Left forelimb (tissue), 1 donor: ENCODE measurements at regions not wholly inside any gene's neighbourhood (a gene's known extent, or its start where the extent isn't known, plus 50 kb on each side); places are given as distances from the start of the nearest gene placed in this dataset.

Experiments used
- DNase-seq: peaks from one replicate; pipeline ENCODE4 v3.0.0-alpha.2; 2018; ENCODE audit warnings: low spot score

- no peak for DNase-seq
These were observed 211.9 kb downstream of the HRH4 start for GRCh38 chr18:24672165-24672941.

- no peak for DNase-seq
These were observed 213.8 kb downstream of the HRH4 start for GRCh38 chr18:24674200-24674599.

GRCh38 chr18:24674605-24675004 is 214.2 kb downstream of the HRH4 start:
- no peak for DNase-seq

GRCh38 chr18:24677011-24677410 is 216.6 kb downstream of the HRH4 start:
- no peak for DNase-seq

- DNase-seq: no peak
These were observed 217.7 kb downstream of the HRH4 start for GRCh38 chr18:24678107-24678506.

GRCh38 chr18:24678626-24679025 is 218.2 kb downstream of the HRH4 start:
- no peak for DNase-seq

GRCh38 chr18:24679062-24679461 is 218.6 kb downstream of the HRH4 start:
- DNase-seq: no peak

GRCh38 chr18:24683925-24684324 is 223.5 kb downstream of the HRH4 start:
- no peak for DNase-seq

- DNase-seq: no peak
These were observed 225.0 kb downstream of the HRH4 start for GRCh38 chr18:24685254-24685959.

GRCh38 chr18:24695168-24695567 is 234.7 kb downstream of the HRH4 start:
- DNase-seq: no peak

GRCh38 chr18:24702001-24702515 is 241.6 kb downstream of the HRH4 start:
- no peak for DNase-seq

GRCh38 chr18:24703316-24703715 is 242.9 kb downstream of the HRH4 start:
- DNase-seq: no peak

- no peak for DNase-seq
These were observed 244.7 kb downstream of the HRH4 start for GRCh38 chr18:24704946-24705630.

- DNase-seq: no peak
These were observed 250.0 kb downstream of the HRH4 start for GRCh38 chr18:24710474-24710873.

GRCh38 chr18:24719791-24720190 is 259.4 kb downstream of the HRH4 start:
- no peak for DNase-seq

- no peak for DNase-seq
These were observed 261.0 kb downstream of the HRH4 start for GRCh38 chr18:24721388-24721787.

GRCh38 chr18:24725644-24726415 is 265.4 kb downstream of the HRH4 start:
- no peak for DNase-seq

GRCh38 chr18:24726727-24727492 is 266.5 kb downstream of the HRH4 start:
- peak; percentile 77 for DNase-seq

GRCh38 chr18:24727685-24728084 is 267.2 kb downstream of the HRH4 start:
- DNase-seq: no peak

GRCh38 chr18:24731158-24731557 is 270.7 kb downstream of the HRH4 start:
- no peak for DNase-seq

- no peak for DNase-seq
These were observed 271.5 kb downstream of the HRH4 start for GRCh38 chr18:24731981-24732380.
